Inflammatory macrophage treated with lipopolysaccharide for 1 hour (primary cell): ENCODE measurements at regions not wholly inside any gene's neighbourhood (a gene's known extent, or its start where the extent isn't known, plus 50 kb on each side); places are given as distances from the start of the nearest gene placed in this dataset.
"Not testable (repeated sequence)": the region's sequence is repeated elsewhere in the genome, so short reads cannot be mapped to it uniquely, and the experiment has no call there.

Experiments
- DNase-seq, 2 donors: peaks; one replicate each; pipeline ENCODE4 v3.0.0-alpha.2; 2020 to 2022

- peak; percentile 30 for DNase-seq
Observed at GRCh38 chr7:17095931-17096330, 202.5 kb upstream of the AHR start.

- DNase-seq: no peak
Observed at GRCh38 chr7:17097668-17098297, 200.7 kb upstream of the AHR start.

GRCh38 chr7:17098515-17098914 is 199.9 kb upstream of the AHR start:
- DNase-seq: no peak

GRCh38 chr7:17099083-17099973 is 199.1 kb upstream of the AHR start:
- DNase-seq: no peak

GRCh38 chr7:17099974-17100509 is 198.4 kb upstream of the AHR start:
- DNase-seq: not testable (repeated sequence)

GRCh38 chr7:17101207-17101696 is 197.2 kb upstream of the AHR start:
- DNase-seq: no peak

- no peak for DNase-seq
Observed at GRCh38 chr7:17103170-17103569, 195.3 kb upstream of the AHR start.

- no peak for DNase-seq
Observed at GRCh38 chr7:17103984-17104383, 194.5 kb upstream of the AHR start.

- no peak for DNase-seq
Observed at GRCh38 chr7:17104419-17104818, 194.0 kb upstream of the AHR start.

- no peak for DNase-seq
Observed at GRCh38 chr7:17105701-17106100, 192.8 kb upstream of the AHR start.

- no peak for DNase-seq
Observed at GRCh38 chr7:17108049-17108584, 190.3 kb upstream of the AHR start.

GRCh38 chr7:17109020-17109419 is 189.4 kb upstream of the AHR start:
- no peak for DNase-seq

GRCh38 chr7:17113770-17114169 is 184.7 kb upstream of the AHR start:
- DNase-seq: not testable (repeated sequence)

- no peak for DNase-seq
Observed at GRCh38 chr7:17118412-17118811, 180.0 kb upstream of the AHR start.

- DNase-seq: peak; percentile 21 to 33
Observed at GRCh38 chr7:17120756-17121155, 177.7 kb upstream of the AHR start.

- DNase-seq: no peak
Observed at GRCh38 chr7:17121671-17122070, 176.8 kb upstream of the AHR start.

GRCh38 chr7:17123020-17123419 is 175.4 kb upstream of the AHR start:
- peak; percentile 85 to 89 for DNase-seq

- peak; percentile 60 to 82 for DNase-seq
Observed at GRCh38 chr7:17126413-17127268, 171.8 kb upstream of the AHR start.

- no peak for DNase-seq
Observed at GRCh38 chr7:17129218-17129617, 169.2 kb upstream of the AHR start.

- no peak for DNase-seq
Observed at GRCh38 chr7:17130281-17131059, 168.0 kb upstream of the AHR start.

- DNase-seq: no peak
Observed at GRCh38 chr7:17131060-17131345, 167.4 kb upstream of the AHR start.
